ENCODE measurements at regions not wholly inside any gene's neighbourhood (a gene's known extent, or its start where the extent isn't known, plus 50 kb on each side); places are given as distances from the start of the nearest gene placed in this dataset.

GRCh38 chr15:69735121-69735520 is 282.5 kb downstream of the RPLP1 start:
- DNase-seq (ENCODE audit: low read depth, low spot score), result no peak

GRCh38 chr15:69736161-69736560 is 283.5 kb downstream of the RPLP1 start:
- no peak for DNase-seq (ENCODE audit: low read depth, low spot score)

- DNase-seq (ENCODE audit: low read depth, low spot score), result no peak
Measured at GRCh38 chr15:69737916-69738315, 285.3 kb downstream of the RPLP1 start.

GRCh38 chr15:69740684-69741083 is 288.1 kb downstream of the RPLP1 start:
- DNase-seq (ENCODE audit: low read depth, low spot score), result no peak

GRCh38 chr15:69742361-69742760 is 289.7 kb downstream of the RPLP1 start:
- no peak for DNase-seq (ENCODE audit: low read depth, low spot score)

GRCh38 chr15:69743091-69743490 is 290.5 kb downstream of the RPLP1 start:
- no peak for DNase-seq (ENCODE audit: low read depth, low spot score)

GRCh38 chr15:69744391-69745162 is 292.0 kb downstream of the RPLP1 start:
- DNase-seq (ENCODE audit: low read depth, low spot score), result no peak

GRCh38 chr15:69747193-69747592 is 294.6 kb downstream of the RPLP1 start:
- no peak for DNase-seq (ENCODE audit: low read depth, low spot score)

- DNase-seq (ENCODE audit: low read depth, low spot score), result no peak
Measured at GRCh38 chr15:69748131-69748530, 295.5 kb downstream of the RPLP1 start.

GRCh38 chr15:69748576-69749185 is 296.1 kb downstream of the RPLP1 start:
- DNase-seq (ENCODE audit: low read depth, low spot score), result no peak

GRCh38 chr15:69749274-69749673 is 296.7 kb downstream of the RPLP1 start:
- no peak for DNase-seq (ENCODE audit: low read depth, low spot score)

GRCh38 chr15:69749797-69750196 is 297.2 kb downstream of the RPLP1 start:
- no peak for DNase-seq (ENCODE audit: low read depth, low spot score)

GRCh38 chr15:69750253-69750652 is 297.6 kb downstream of the RPLP1 start:
- no peak for DNase-seq (ENCODE audit: low read depth, low spot score)

- no peak for DNase-seq (ENCODE audit: low read depth, low spot score)
Measured at GRCh38 chr15:69751147-69751546, 298.5 kb downstream of the RPLP1 start.

- DNase-seq (ENCODE audit: low read depth, low spot score), result no peak
Measured at GRCh38 chr15:69751566-69751965, 298.9 kb downstream of the RPLP1 start.

GRCh38 chr15:69753867-69754266 is 301.2 kb downstream of the RPLP1 start:
- no peak for DNase-seq (ENCODE audit: low read depth, low spot score)

GRCh38 chr15:69754313-69754712 is 301.7 kb downstream of the RPLP1 start:
- no peak for DNase-seq (ENCODE audit: low read depth, low spot score)

- DNase-seq (ENCODE audit: low read depth, low spot score), result no peak
Measured at GRCh38 chr15:69755551-69756310, 303.1 kb downstream of the RPLP1 start.

- no peak for DNase-seq (ENCODE audit: low read depth, low spot score)
Measured at GRCh38 chr15:69756440-69756839, 303.8 kb downstream of the RPLP1 start.

- DNase-seq (ENCODE audit: low read depth, low spot score), result no peak
Measured at GRCh38 chr15:69757186-69757585, 304.6 kb downstream of the RPLP1 start.

- no peak for DNase-seq (ENCODE audit: low read depth, low spot score)
Measured at GRCh38 chr15:69758291-69758771, 305.7 kb downstream of the RPLP1 start.

Measured in smooth muscle cell of the brain vasculature (primary cell).